ENCODE measurements at regions not wholly inside any gene's neighbourhood (a gene's known extent, or its start where the extent isn't known, plus 50 kb on each side); places are given as distances from the start of the nearest gene placed in this dataset.

GRCh38 chr5:32494827-32495226 lies 50.3 kb upstream of the ZFR start:
- intact Hi-C loops (cut with micrococcal nuclease; ENCODE audit: unreplicated experiment) = no loop called here
- no peak overlapping the region for H3K27ac ChIP-seq (ENCODE audit: low read depth, low read length, poor library complexity, severe bottlenecking)
- TF ChIP-seq EZH2 (IDR thresholded peaks at IDR 0.05; ENCODE audit: borderline replicate concordance, low read depth, low read length, poor library complexity, severe bottlenecking) (no peak), CTCF (conservative IDR thresholded peaks at IDR 0.05; ENCODE audit: low read depth, low read length) (no peak)
- BruUV-seq (replicated peaks) = no TSS peak
- DNase-seq (ENCODE audit: low spot score) = no peak
- peaks cover 5% of the 10 kb centered on the region for H3K4me1 ChIP-seq (ENCODE audit: insufficient read depth, low read length, poor library complexity, severe bottlenecking)
- CTCF ChIA-PET = no interaction called here
- no peaks in the 10 kb centered on the region for H3K9me3 ChIP-seq (ENCODE audit: low read depth, low read length, poor library complexity, severe bottlenecking)
- H3K36me3 ChIP-seq (ENCODE audit: insufficient read depth, low read length, poor library complexity, severe bottlenecking) = no peaks in the 10 kb centered on the region
- H3K4me3 ChIP-seq (ENCODE audit: low read depth, low read length, poor library complexity, severe bottlenecking) = no peak overlapping the region
- POLR2A ChIA-PET (ENCODE audit: low non-redundant PET) = interaction anchor here (0.6 kb wide), 1 partner anchor 81 kb away, joined by 3 read pairs; no protein-coding TSS in a partner anchor
- H3K27me3 ChIP-seq (replicated peaks; ENCODE audit: insufficient read depth, low read depth, low read length, poor library complexity) = no peaks in the 10 kb centered on the region
